A673 (cell line): ENCODE measurements at regions not wholly inside any gene's neighbourhood (a gene's known extent, or its start where the extent isn't known, plus 50 kb on each side); places are given as distances from the start of the nearest gene placed in this dataset.
A peak's percentile ranks its signal among the peaks of the same experiment; 100 is the strongest.

Experiments used
- BruUV-seq: library from RNA; stranded (reverse); fragments of 400-500 nt; replicated peaks from 2 replicates; lab custom pipeline; 2021; lab: Mats Ljungman, UMichigan
- CTCF ChIA-PET: fragments of 300-600 bp; sonication (Branson Sonifier 250); formaldehyde crosslinking; loops from one replicate; lab custom pipeline; 2022; ENCODE audit warnings: antibody characterized with exemption; lab: Charles Lee
- POLR2A ChIA-PET: fragments of 300-600 bp; sonication (Branson Sonifier 250); formaldehyde crosslinking; loops from one replicate; lab custom pipeline; 2022; ENCODE audit warnings: antibody characterized with exemption; ENCODE audit not compliant: low non-redundant PET; lab: Charles Lee
- DNase-seq: peaks from one replicate; pipeline ENCODE4 v3.0.0-alpha.2; 2015; ENCODE audit warnings: low spot score
- H3K27ac ChIP-seq: fragments of 200-600 bp; sonication (generic); 2 replicates; pipeline ENCODE4 v1.5.1; 2016; ENCODE audit warnings: mixed run types, low read depth, mild to moderate bottlenecking, mixed read lengths, antibody characterized with exemption, low read length; ENCODE audit not compliant: poor library complexity, severe bottlenecking
- H3K27me3 ChIP-seq: fragments of 200-600 bp; sonication (generic); replicated peaks from 2 replicates; pipeline ENCODE4 v1.6.1; 2017; ENCODE audit warnings: mixed run types, low read depth, mild to moderate bottlenecking, mixed read lengths, antibody characterized with exemption, low read length; ENCODE audit not compliant: insufficient read depth, poor library complexity
- H3K36me3 ChIP-seq: fragments of 200-600 bp; sonication (generic); 2 replicates; pipeline ENCODE4 v1.6.1; 2016; ENCODE audit warnings: mixed run types, mild to moderate bottlenecking, mixed read lengths, antibody characterized with exemption, low read length; ENCODE audit not compliant: insufficient read depth, poor library complexity, severe bottlenecking
- H3K4me1 ChIP-seq: fragments of 200-600 bp; sonication (generic); 2 replicates; pipeline ENCODE4 v1.6.1; 2017; ENCODE audit warnings: mixed run types, mild to moderate bottlenecking, mixed read lengths, antibody characterized with exemption, low read length; ENCODE audit not compliant: insufficient read depth, poor library complexity, severe bottlenecking
- H3K4me3 ChIP-seq: fragments of 200-600 bp; sonication (generic); 2 replicates; pipeline ENCODE4 v1.5.1; 2016; ENCODE audit warnings: low read depth, mixed run types, mild to moderate bottlenecking, mixed read lengths, low read length; ENCODE audit not compliant: poor library complexity, severe bottlenecking
- H3K9me3 ChIP-seq: fragments of 200-600 bp; sonication (generic); 2 replicates; pipeline ENCODE4 v1.6.1; 2016; ENCODE audit warnings: mixed run types, low read depth, mild to moderate bottlenecking, mixed read lengths, antibody characterized with exemption, low read length; ENCODE audit not compliant: poor library complexity, severe bottlenecking
- EZH2 ChIP-seq: fragments of 200-600 bp; sonication (generic); IDR thresholded peaks from 2 replicates; pipeline ENCODE4 v1.6.1; 2017; ENCODE audit warnings: borderline replicate concordance, low read depth, mild to moderate bottlenecking, mixed read lengths, antibody characterized with exemption, low read length; ENCODE audit not compliant: poor library complexity, severe bottlenecking
- intact Hi-C: fragments of 100-400 bp; cut with micrococcal nuclease; formaldehyde crosslinking; loops from one replicate; pipeline ENCODE4 v1.10.0; 2022; ENCODE audit not compliant: unreplicated experiment
- TF ChIP-seq, protein P1 (sequence below): fragments of 300-800, 200-600 bp; sonication (generic); conservative IDR thresholded peaks from 2 replicates; pipeline ENCODE4 v1.5.1; 2017; ENCODE audit warnings: low read depth, mild to moderate bottlenecking, antibody characterized with exemption, low read length, moderate library complexity, mixed read lengths

DNA sequence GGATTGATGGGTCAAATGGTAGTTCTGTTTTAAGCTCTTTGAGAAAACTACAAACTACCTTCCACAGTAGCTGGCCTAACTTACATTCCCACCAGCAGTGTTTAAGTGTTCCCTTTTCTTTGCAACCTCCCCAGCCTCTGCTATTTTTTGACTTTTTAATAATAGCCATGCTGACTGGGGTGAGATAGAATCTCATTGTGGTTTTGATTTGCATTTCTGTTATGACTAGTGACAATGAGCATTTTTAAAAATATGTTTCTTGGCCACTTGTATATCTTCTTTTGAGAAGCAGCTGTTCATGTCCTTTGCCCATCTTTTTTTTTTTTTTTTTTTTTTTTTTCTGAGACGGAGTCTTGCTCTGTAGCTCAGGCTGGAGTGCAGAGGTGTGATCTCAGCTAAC is 155.2 kb upstream of the BMPER start:
- no peak for DNase-seq
- Histone ChIP-seq H3K27me3 (no peaks in the 10 kb centered on the region), H3K9me3 (no peaks in the 10 kb centered on the region), H3K4me1 (peaks cover 21% of the 10 kb centered on the region), H3K4me3 (no peak overlapping the region), H3K36me3 (no peaks in the 10 kb centered on the region), H3K27ac (no peak overlapping the region)
- CTCF ChIA-PET = no interaction called here
- intact Hi-C loops = loop anchor here (5.0 to 10.0 kb wide), 2 partner anchors 418 to 505 kb away; no protein-coding TSS in a partner anchor
- POLR2A ChIA-PET = no interaction called here
- no peak for TF ChIP-seq EZH2
- TF ChIP-seq, protein P1, sequence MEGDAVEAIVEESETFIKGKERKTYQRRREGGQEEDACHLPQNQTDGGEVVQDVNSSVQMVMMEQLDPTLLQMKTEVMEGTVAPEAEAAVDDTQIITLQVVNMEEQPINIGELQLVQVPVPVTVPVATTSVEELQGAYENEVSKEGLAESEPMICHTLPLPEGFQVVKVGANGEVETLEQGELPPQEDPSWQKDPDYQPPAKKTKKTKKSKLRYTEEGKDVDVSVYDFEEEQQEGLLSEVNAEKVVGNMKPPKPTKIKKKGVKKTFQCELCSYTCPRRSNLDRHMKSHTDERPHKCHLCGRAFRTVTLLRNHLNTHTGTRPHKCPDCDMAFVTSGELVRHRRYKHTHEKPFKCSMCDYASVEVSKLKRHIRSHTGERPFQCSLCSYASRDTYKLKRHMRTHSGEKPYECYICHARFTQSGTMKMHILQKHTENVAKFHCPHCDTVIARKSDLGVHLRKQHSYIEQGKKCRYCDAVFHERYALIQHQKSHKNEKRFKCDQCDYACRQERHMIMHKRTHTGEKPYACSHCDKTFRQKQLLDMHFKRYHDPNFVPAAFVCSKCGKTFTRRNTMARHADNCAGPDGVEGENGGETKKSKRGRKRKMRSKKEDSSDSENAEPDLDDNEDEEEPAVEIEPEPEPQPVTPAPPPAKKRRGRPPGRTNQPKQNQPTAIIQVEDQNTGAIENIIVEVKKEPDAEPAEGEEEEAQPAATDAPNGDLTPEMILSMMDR = no peak
- BruUV-seq = no TSS peak

DNA sequence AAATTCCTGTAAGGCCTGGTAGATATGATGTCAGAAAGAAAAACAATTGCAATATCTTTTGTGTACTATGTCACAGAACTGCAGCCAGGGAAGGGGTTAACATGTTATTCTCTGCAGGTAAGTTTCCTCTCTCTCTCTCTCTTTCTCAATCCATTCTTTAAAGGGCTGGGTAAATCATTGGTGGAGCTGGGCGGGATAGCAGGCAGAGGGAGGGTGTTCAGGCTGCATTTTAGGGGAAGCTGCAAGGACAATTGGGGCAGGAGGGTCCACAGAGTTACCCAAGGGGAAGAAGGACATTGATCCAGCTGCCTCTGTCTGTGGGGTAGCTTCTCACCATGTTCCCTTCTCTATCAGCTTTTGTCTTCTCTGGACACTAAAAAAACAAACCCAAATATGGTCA is 153.9 kb upstream of the BMPER start:
- no TSS peak for BruUV-seq
- DNase-seq = no peak
- ChIA-PET CTCF (no interaction called here), POLR2A (no interaction called here)
- Histone ChIP-seq H3K27ac (peak overlapping the region; percentile 15), H3K36me3 (no peaks in the 10 kb centered on the region), H3K4me1 (peaks cover 24% of the 10 kb centered on the region), H3K4me3 (no peak overlapping the region), H3K27me3 (no peaks in the 10 kb centered on the region), H3K9me3 (no peaks in the 10 kb centered on the region)
- TF ChIP-seq, protein P1 = no peak
- no peak for TF ChIP-seq EZH2
- intact Hi-C loops = loop anchor here (5.0 to 10.0 kb wide), 2 partner anchors 419 to 507 kb away; no protein-coding TSS in a partner anchor

GRCh38 chr7:33753881-33754525 is 151.3 kb upstream of the BMPER start:
- H3K4me1 ChIP-seq = peaks cover 24% of the 10 kb centered on the region
- ChIA-PET POLR2A (no interaction called here), CTCF (no interaction called here)
- no peak overlapping the region for H3K4me3 ChIP-seq
- DNase-seq = no peak
- H3K9me3 ChIP-seq = no peaks in the 10 kb centered on the region
- no TSS peak for BruUV-seq
- no peak overlapping the region for H3K27ac ChIP-seq
- H3K36me3 ChIP-seq = no peaks in the 10 kb centered on the region
- TF ChIP-seq EZH2 = no peak
- TF ChIP-seq, protein P1 = no peak
- H3K27me3 ChIP-seq = no peaks in the 10 kb centered on the region
- intact Hi-C loops = loop anchor here (5.0 to 10.0 kb wide), 2 partner anchors 422 to 509 kb away; no protein-coding TSS in a partner anchor
